GM12878 (cell line): ENCODE measurements at regions not wholly inside any gene's neighbourhood (a gene's known extent, or its start where the extent isn't known, plus 50 kb on each side); places are given as distances from the start of the nearest gene placed in this dataset.

Source experiments
- ATAC-seq: fragments of 200-7000 bp; cut with Tn5 transposase; 3 replicates; pipeline ENCODE4 v1.9.1; 2020; ENCODE audit warnings: mild to moderate bottlenecking, moderate library complexity
- BruUV-seq: library from RNA; stranded (reverse); fragments of 400-500 nt; replicated peaks from 2 replicates; lab custom pipeline; 2021; lab: Mats Ljungman, UMichigan
- CTCF ChIA-PET: fragments of 300-600 bp; sonication (Branson Sonifier 250); formaldehyde crosslinking; extraction: SDS; loops from one replicate; lab custom pipeline; 2021; ENCODE audit warnings: inconsistent platforms; lab: Yijun Ruan, JAX
- POLR2A ChIA-PET: fragments of 350-600 bp; formaldehyde crosslinking; extraction: SDS; loops from one replicate; lab custom pipeline; 2021; ENCODE audit warnings: inconsistent platforms; lab: Charles Lee
- RAD21 ChIA-PET: fragments of 300-600 bp; sonication (Branson Sonifier 250); formaldehyde crosslinking; loops from one replicate; lab custom pipeline; 2023; ENCODE audit warnings: antibody characterized with exemption; ENCODE audit not compliant: unreplicated experiment; lab: Charles Lee
- SMC1A ChIA-PET: fragments of 300-600 bp; sonication (Branson Sonifier 250); formaldehyde crosslinking; loops from one replicate; lab custom pipeline; 2023; ENCODE audit not compliant: unreplicated experiment, uncharacterized antibody; lab: Charles Lee
- DNase-seq: peaks from one replicate; pipeline ENCODE4 v3.0.0-alpha.2; 2011; ENCODE audit warnings: low read depth, low spot score
- FAIRE-seq: peaks from 3 replicates; lab custom pipeline; 2011; peaks lifted over from hg19 to GRCh38; lab: Jason Lieb, UNC
- H2AFZ ChIP-seq: 2 replicates; pipeline ENCODE4 v1.6.0; 2011; ENCODE audit warnings: low read depth, low read length, control low read depth; ENCODE audit not compliant: control insufficient read depth
- H3K27ac ChIP-seq: 2 replicates; pipeline ENCODE4 v1.5.1; 2011; ENCODE audit warnings: control low read depth; ENCODE audit not compliant: control insufficient read depth, insufficient read depth
- H3K27me3 ChIP-seq, 2 experiments: replicated peaks in 1 of 2; 2 replicates each; pipeline versions ENCODE4 v1.6.0 to v1.6.1; 2011; ENCODE audit warnings: low read length in 1 of 2; ENCODE audit not compliant: control insufficient read depth in 2 of 2, insufficient read depth in 2 of 2
- H3K36me3 ChIP-seq, 2 experiments: 2 replicates each; pipeline ENCODE4 v1.5.1; 2011; ENCODE audit warnings: low read length in 1 of 2; ENCODE audit not compliant: control insufficient read depth in 2 of 2, insufficient read depth in 2 of 2
- H3K4me1 ChIP-seq: 2 replicates; pipeline ENCODE4 v1.6.1; 2011; ENCODE audit warnings: mild to moderate bottlenecking, low read length, moderate library complexity, mixed read lengths; ENCODE audit not compliant: control insufficient read depth, insufficient read depth
- H3K4me2 ChIP-seq: 2 replicates; pipeline ENCODE4 v1.6.0; 2011; ENCODE audit warnings: control low read depth; ENCODE audit not compliant: control insufficient read depth, insufficient read depth
- H3K4me3 ChIP-seq: fragments of 200-600 bp; sonication (generic); 2 replicates; pipeline ENCODE4 v1.5.1; 2016
- H3K79me2 ChIP-seq: 2 replicates; pipeline ENCODE4 v1.6.0; 2011; ENCODE audit warnings: low read length; ENCODE audit not compliant: control insufficient read depth, insufficient read depth
- H3K9ac ChIP-seq: 2 replicates; pipeline ENCODE4 v1.8.0; 2011; ENCODE audit warnings: low read length, control low read depth, mixed read lengths; ENCODE audit not compliant: control insufficient read depth, insufficient read depth
- H3K9me3 ChIP-seq: replicated peaks from 3 replicates; pipeline ENCODE4 v1.5.1; 2011; ENCODE audit warnings: mild to moderate bottlenecking, low read length; ENCODE audit not compliant: control insufficient read depth, insufficient read depth
- H4K20me1 ChIP-seq: 2 replicates; pipeline ENCODE4 v1.6.0; 2011; ENCODE audit not compliant: control insufficient read depth, insufficient read depth
- NR2C2 ChIP-seq: IDR thresholded peaks from 2 replicates; pipeline ENCODE4 v1.6.1; 2011; ENCODE audit warnings: borderline replicate concordance, low read depth; ENCODE audit not compliant: control insufficient read depth, insufficient read length
- PAX5 ChIP-seq: IDR thresholded peaks from 2 replicates; pipeline ENCODE4 v1.6.1; 2011; ENCODE audit warnings: low read depth, low read length, borderline replicate concordance
- SMARCA5 ChIP-seq: fragments of 450-650 bp; IDR thresholded peaks from 2 replicates; pipeline ENCODE4 v1.6.1; 2017; ENCODE audit warnings: mild to moderate bottlenecking
- TAF1 ChIP-seq: IDR thresholded peaks from 2 replicates; pipeline ENCODE4 v1.6.1; 2011; ENCODE audit warnings: mild to moderate bottlenecking, low read depth, low read length, borderline replicate concordance
- TCF12 ChIP-seq: IDR thresholded peaks from 2 replicates; pipeline ENCODE4 v1.6.1; 2011; ENCODE audit warnings: low read depth, mild to moderate bottlenecking, low read length
- ZNF592 ChIP-seq: fragments of 450-650 bp; IDR thresholded peaks from 2 replicates; pipeline ENCODE4 v1.6.1; 2017; ENCODE audit warnings: mild to moderate bottlenecking, moderate library complexity
- in situ Hi-C: fragments of 300-500 bp; cut with MboI; formaldehyde crosslinking; loops from 9 replicates; pipeline ENCODE4 v1.14.3; 2018; ENCODE audit warnings: mixed read lengths
- intact Hi-C: fragments of 100-400 bp; cut with micrococcal nuclease; formaldehyde crosslinking; loops from one replicate; pipeline ENCODE4 v1.14.2; 2022; ENCODE audit not compliant: unreplicated experiment

DNA sequence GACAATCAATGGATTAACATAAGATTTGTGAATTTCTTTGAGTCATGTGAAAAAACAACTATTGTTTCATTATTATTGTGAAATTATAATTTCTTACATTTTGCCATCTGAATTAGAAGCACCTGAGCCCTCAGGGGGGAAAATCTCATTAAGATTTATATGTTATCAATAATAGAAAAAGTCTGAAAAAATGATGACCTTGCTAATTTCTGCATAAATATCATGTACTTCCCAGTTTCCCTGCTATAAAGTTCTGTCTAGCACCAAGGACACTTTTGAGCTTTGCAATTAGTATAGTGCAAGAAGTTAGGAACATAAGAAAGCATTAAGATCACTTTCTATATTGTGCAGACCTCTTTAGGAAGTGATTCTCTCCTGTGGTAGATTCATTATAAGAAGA is 488.3 kb upstream of the TUSC1 start:
- intact Hi-C loops (no loop called here), in situ Hi-C loops (no loop called here)
- POLR2A ChIA-PET = no interaction called here
- RAD21 ChIA-PET = no interaction called here
- no peaks in the 10 kb centered on the region for H3K4me1 ChIP-seq
- SMC1A ChIA-PET = no interaction called here
- FAIRE-seq (no peak), ATAC-seq (no peak), DNase-seq (no peak)
- no peak overlapping the region for H3K4me3 ChIP-seq
- H3K36me3 ChIP-seq = no peaks in the 10 kb centered on the region
- no peak overlapping the region for H3K27ac ChIP-seq
- BruUV-seq = no TSS peak
- H3K79me2 ChIP-seq = no peaks in the 10 kb centered on the region
- no peak overlapping the region for H2AFZ ChIP-seq
- H3K9me3 ChIP-seq = no peaks in the 10 kb centered on the region
- H3K27me3 ChIP-seq = no peaks in the 10 kb centered on the region
- no peak overlapping the region for H3K9ac ChIP-seq
- TF ChIP-seq NR2C2 = no peak
- TF ChIP-seq PAX5 = no peak
- TF ChIP-seq TAF1 = no peak
- no peak for TF ChIP-seq SMARCA5
- TF ChIP-seq TCF12 = no peak
- no peak for TF ChIP-seq ZNF592
- no peaks in the 10 kb centered on the region for H4K20me1 ChIP-seq
- H3K4me2 ChIP-seq = no peak overlapping the region
- CTCF ChIA-PET = no interaction called here
